ENCODE measurements at regions not wholly inside any gene's neighbourhood (a gene's known extent, or its start where the extent isn't known, plus 50 kb on each side); places are given as distances from the start of the nearest gene placed in this dataset.

GRCh38 chr2:195495966-195496365 lies 161.1 kb upstream of the SLC39A10 start:
- no peak for DNase-seq (ENCODE audit: low spot score)

DNA sequence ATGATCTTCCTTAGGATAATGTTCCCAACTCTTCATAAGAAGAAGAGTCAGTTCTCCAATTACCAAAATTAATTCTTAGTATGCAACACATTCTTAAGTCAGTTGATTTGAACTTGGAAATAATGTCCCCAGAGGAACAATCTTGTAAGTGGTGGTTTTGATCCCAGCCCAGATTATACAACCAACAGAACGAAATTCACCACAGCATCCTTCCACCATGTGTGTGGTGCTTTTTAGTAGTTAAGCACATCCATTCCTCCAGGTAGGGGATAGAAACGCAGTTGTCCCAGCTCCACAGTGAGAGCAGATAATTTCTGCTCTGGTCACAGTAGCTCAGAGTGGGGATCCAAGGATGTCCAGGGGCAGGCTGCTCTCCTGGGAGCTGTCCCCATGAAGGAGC lies 161.7 kb upstream of the SLC39A10 start:
- DNase-seq (ENCODE audit: low spot score), result no peak

- DNase-seq (ENCODE audit: low spot score), result no peak
Observed at GRCh38 chr2:195494451-195494850, 162.6 kb upstream of the SLC39A10 start.

- no peak for DNase-seq (ENCODE audit: low spot score)
Observed at GRCh38 chr2:195493416-195493815, 163.6 kb upstream of the SLC39A10 start.

- DNase-seq (ENCODE audit: low spot score), result no peak
Observed at GRCh38 chr2:195490319-195490718, 166.7 kb upstream of the SLC39A10 start.

- DNase-seq (ENCODE audit: low spot score), result no peak
Observed at GRCh38 chr2:195489101-195489500, 167.9 kb upstream of the SLC39A10 start.

DNA sequence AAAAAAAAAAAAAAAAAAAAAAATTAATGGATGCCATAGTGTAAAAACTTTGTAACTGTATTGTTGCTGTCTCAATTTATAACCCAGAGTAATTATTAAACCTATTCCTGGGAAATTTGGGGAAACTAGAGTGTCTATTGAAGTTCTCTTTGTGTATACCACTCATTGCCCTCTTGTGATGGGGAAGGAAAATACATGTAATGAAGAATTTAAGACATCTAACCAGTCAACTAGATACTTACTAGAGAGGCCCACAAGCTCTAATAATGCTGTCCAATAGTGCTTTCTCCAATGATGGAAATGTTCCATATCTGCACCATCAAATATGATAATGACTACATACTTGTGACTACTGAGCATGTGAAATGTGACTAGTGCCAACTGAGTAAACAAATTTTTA lies 168.5 kb upstream of the SLC39A10 start:
- no peak for DNase-seq (ENCODE audit: low spot score)

GRCh38 chr2:195486987-195487644 lies 169.9 kb upstream of the SLC39A10 start:
- no peak for DNase-seq (ENCODE audit: low spot score)

DNA sequence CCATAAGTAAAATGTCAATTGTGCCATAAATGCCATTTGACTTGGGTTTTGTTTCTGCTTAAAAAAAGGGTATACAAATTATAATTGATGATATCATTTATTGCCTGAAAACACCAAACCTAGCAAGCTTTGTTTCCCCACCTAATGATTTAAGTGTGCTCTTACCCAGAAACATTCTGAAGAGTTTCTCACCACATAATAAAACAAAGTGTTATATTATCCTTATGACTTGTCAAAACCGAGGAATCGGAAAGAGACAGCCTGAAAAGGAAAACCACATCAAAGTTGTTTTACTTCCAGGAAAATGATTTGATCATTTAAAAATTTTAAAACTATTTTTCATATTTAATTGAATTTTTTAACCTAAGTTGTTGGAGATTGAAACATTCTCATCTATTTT lies 170.5 kb upstream of the SLC39A10 start:
- no peak for DNase-seq (ENCODE audit: low spot score)

DNA sequence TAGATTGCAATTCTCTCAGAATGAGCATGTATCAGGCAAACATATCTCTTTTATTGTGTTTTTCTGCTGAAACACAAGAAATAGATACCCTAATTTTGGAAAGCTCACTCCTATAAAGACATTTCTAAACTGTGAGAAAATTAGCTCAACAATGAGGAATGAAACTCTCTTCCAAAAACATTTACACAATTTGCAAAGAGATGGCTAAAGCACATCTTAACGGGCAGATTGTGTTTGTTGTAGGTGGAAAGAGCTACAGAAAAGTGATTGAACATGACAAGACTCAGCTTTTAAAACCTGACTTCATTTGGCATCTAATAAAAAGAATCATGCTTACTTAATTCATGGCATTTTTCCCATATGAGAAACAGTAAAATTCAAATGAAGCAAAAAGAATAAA lies 175.0 kb upstream of the SLC39A10 start:
- DNase-seq (ENCODE audit: low spot score), result no peak

GRCh38 chr2:195480121-195480520 lies 176.9 kb upstream of the SLC39A10 start:
- DNase-seq (ENCODE audit: low spot score), result no peak

DNA sequence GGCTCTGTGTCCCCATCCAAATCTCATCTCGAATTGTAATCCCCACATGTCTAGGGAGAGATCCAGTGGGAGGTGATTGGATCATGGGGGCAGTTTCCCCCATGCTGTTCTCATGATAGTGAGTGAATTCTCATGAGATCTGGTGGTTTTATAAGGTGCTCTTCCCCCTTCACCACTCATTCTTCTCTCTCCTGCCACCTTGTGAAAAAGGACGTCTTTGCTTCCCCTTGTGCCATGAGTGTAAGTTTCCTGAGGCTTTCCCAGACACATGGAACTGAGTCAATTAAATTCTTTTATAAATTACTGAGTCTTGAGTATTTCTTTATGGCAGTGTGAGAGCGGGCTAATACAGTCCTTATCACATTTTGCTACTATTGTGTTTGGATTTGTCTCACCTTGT lies 177.6 kb upstream of the SLC39A10 start:
- no peak for DNase-seq (ENCODE audit: low spot score)

GRCh38 chr2:195477996-195478382 lies 179.0 kb upstream of the SLC39A10 start:
- DNase-seq (ENCODE audit: low spot score), result no peak

- DNase-seq (ENCODE audit: low spot score), result no peak
Observed at GRCh38 chr2:195477248-195477995, 179.6 kb upstream of the SLC39A10 start.

DNA sequence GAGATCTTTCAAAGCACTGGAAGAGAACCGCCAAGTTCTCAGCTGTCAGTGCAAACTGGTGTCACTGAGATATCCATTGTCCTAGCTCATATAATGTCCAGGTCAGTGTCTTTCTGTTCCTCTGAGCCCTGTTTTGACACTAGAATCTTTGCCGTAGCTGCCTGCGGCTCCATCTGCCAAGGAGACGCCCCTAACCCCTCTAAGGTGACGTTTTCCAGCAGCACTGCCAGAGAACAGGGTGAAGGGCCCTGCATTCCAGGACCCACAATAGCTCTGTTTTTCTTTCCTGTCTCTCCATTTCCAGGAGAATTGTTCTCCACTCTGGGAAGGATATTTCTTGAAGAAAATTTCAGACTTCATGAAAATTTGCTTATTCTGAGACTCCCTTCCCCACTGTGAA lies 181.7 kb upstream of the SLC39A10 start:
- DNase-seq (ENCODE audit: low spot score), result no peak

- no peak for DNase-seq (ENCODE audit: low spot score)
Observed at GRCh38 chr2:195473862-195474261, 183.2 kb upstream of the SLC39A10 start.

- no peak for DNase-seq (ENCODE audit: low spot score)
Observed at GRCh38 chr2:195472501-195473234, 184.4 kb upstream of the SLC39A10 start.

GRCh38 chr2:195471807-195472206 lies 185.2 kb upstream of the SLC39A10 start:
- DNase-seq (ENCODE audit: low spot score), result no peak

- DNase-seq (ENCODE audit: low spot score), result no peak
Observed at GRCh38 chr2:195471163-195471562, 185.9 kb upstream of the SLC39A10 start.

DNA sequence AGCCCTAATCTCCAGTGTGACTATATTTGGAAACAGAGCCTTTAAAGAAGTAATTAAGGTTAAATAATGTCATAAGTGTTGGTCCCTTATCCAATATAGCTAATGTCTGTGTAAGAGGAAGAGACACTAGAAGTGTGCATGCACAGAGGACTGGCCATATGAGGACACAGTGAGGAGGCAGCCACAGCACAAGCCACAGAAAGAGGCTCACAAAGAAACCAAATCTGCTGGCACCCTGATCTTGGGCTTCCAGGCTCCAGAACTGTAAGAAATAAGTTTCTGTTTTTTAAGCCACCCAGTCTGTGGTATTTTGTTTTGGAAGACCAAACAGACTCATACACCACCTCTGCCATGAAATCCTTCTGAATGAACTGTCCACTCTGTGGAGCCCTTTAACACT lies 186.4 kb upstream of the SLC39A10 start:
- DNase-seq (ENCODE audit: low spot score), result no peak

DNA sequence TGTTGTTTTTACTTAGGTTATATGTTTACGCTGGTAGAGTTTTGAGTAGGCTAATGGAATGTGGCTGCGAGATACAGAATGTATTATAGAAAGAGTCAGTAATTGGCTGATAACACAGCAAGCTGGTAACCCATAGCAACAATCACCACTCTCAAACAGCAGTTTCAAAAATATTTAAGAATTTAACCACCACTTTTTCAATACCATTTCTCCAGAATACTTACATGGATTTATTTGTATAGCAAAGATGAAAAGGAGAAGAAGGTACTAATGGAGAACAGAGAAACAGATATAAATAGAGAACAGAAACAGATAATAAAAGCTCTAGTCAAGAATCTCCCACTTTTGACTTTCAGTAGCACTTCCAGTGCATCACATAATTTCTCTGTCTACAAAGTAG lies 188.3 kb upstream of the SLC39A10 start:
- no peak for DNase-seq (ENCODE audit: low spot score)

DNA sequence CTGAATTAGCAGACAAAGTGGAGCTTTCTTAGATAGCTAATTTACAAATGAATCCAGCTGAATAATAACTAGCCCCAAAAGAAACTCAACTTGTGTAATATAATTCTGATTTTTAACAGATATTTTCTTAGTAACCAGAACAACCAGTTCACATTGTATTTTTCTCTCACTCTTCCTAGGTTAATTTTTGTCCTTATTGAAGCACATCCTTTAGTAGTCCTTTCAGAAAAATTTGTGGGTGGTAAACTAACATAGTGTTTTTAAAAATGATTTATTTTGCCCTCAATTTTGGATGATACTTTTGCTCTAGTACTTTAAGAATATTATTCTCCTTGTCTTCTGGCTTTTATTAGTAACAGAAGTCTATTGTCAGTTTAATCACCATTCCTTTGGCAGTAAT lies 190.6 kb upstream of the SLC39A10 start:
- no peak for DNase-seq (ENCODE audit: low spot score)

GRCh38 chr2:195461010-195461409 lies 196.0 kb upstream of the SLC39A10 start:
- DNase-seq (ENCODE audit: low spot score), result no peak

Measured in HuH-7 (cell line).